ENCODE measurements at regions not wholly inside any gene's neighbourhood (a gene's known extent, or its start where the extent isn't known, plus 50 kb on each side); places are given as distances from the start of the nearest gene placed in this dataset.

DNA sequence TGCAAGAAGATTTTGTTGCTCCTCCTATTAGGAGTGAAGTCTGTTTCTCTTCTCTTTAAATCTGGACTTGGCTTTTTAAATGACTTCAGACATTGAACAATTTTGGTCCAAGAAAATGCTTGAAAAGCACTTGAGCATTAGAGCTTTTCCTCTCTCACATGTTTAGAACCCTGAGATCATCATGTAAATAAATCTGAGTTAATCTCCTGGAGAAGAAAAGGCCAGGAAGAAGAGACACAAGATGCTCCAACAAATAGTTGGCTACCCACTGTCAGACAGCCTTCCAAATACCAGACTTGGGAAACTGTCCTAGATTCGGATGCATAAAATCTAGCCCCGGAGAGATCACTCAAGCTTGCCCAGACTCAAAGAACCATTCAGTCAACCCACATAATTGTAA is 1353.1 kb upstream of the ADGRL4 start:
- H3K4ac ChIP-seq (replicated peaks; ENCODE audit: insufficient read length, low read depth, low read length) = no peak overlapping the region
- H3K79me1 ChIP-seq (ENCODE audit: low read depth, low read length) = no peaks in the 10 kb centered on the region
- no peak overlapping the region for H3K23ac ChIP-seq (ENCODE audit: insufficient read length)
- DNase-seq (ENCODE audit: low read depth in 1 of 2, low spot score in 2 of 2) = no peak
- no peaks in the 10 kb centered on the region for H3K4me1 ChIP-seq (replicated peaks in 1 of 4; ENCODE audit: control insufficient read depth in 3 of 4, insufficient read depth in 4 of 4, low read length in 3 of 4)
- no peak overlapping the region for H2BK5ac ChIP-seq (ENCODE audit: low read depth, low read length)
- no peak overlapping the region for H3K4me2 ChIP-seq (ENCODE audit: insufficient read depth in 1 of 2, low read depth in 2 of 2, low read length in 2 of 2)
- H3K9me3 ChIP-seq (ENCODE audit: insufficient read depth in 2 of 2, low read depth in 1 of 2, low read length in 1 of 2) = no peaks in the 10 kb centered on the region
- CTCF ChIA-PET (ENCODE audit: partially characterized antibody) = no interaction called here
- TF ChIP-seq RNF2 (IDR thresholded peaks at IDR 0.05; ENCODE audit: borderline replicate concordance, low read depth, low read length, missing control alignments, poor library complexity, severe bottlenecking) (no peak), MAFK (IDR thresholded peaks at IDR 0.05; ENCODE audit: low read depth, low read length) (no peak), TAF1 (IDR thresholded peaks at IDR 0.05; ENCODE audit: low read depth, low read length) (no peak)
- FAIRE-seq = no peak
- H3K27me3 ChIP-seq (replicated peaks in 1 of 4; ENCODE audit: control insufficient read depth in 3 of 4, extremely low read depth in 1 of 4, insufficient read depth in 3 of 4, low read length in 3 of 4) = peaks cover 0 to 2% (median 0%) of the 10 kb centered on the region in 4 experiments; a peak in 1 of 7 replicates
- no peak overlapping the region for H2BK12ac ChIP-seq (ENCODE audit: low read depth, low read length)
- H3K27ac ChIP-seq (ENCODE audit: low read depth, low read length) = no peak overlapping the region
- H3K18ac ChIP-seq (ENCODE audit: extremely low read depth, low read length) = no peak overlapping the region
- POLR2A ChIA-PET (ENCODE audit: partially characterized antibody) = no interaction called here
- no peak overlapping the region for H4K8ac ChIP-seq (ENCODE audit: extremely low read depth, insufficient read depth, low read length)
- H2BK15ac ChIP-seq (ENCODE audit: low read length) = no peak overlapping the region
- H4K91ac ChIP-seq (replicated peaks; ENCODE audit: insufficient read length, low read length) = no peak overlapping the region
- WGBS, 2 experiments (ENCODE audit: extremely low coverage in 1 of 2, insufficient coverage in 1 of 2, insufficient read length in 1 of 2, insufficient replicate concordance in 2 of 2, low coverage in 1 of 2, low lambda C conversion rate in 2 of 2, missing lambda C conversion rate in 1 of 2) = 94% methylated on average over 2 of the region's 2 CpGs; no CpG with 5 or more reads in 1 of the 2 experiments
- no peak overlapping the region for H4K5ac ChIP-seq (ENCODE audit: insufficient read length, low read depth, low read length)
- no peak overlapping the region for H2BK20ac ChIP-seq (ENCODE audit: low read length)
- H3K4me3 ChIP-seq (ENCODE audit: extremely low read depth in 1 of 4, insufficient read depth in 2 of 4, low read depth in 3 of 4, low read length in 4 of 4) = no peak overlapping the region
- no peaks in the 10 kb centered on the region for H3K79me2 ChIP-seq (ENCODE audit: control insufficient read depth in 1 of 2, insufficient read depth in 2 of 2, low read length in 2 of 2)
- no peaks in the 10 kb centered on the region; the same call in 1 of the 2 replicates for H3K23me2 ChIP-seq (ENCODE audit: low read depth, low read length)
- H4K20me1 ChIP-seq (replicated peaks in 1 of 2; ENCODE audit: control insufficient read depth in 1 of 2, insufficient read depth in 2 of 2, low read length in 2 of 2) = no peaks in the 10 kb centered on the region
- no peak overlapping the region for H3K56ac ChIP-seq (replicated peaks; ENCODE audit: insufficient read length, low read depth, low read length)
- H3K14ac ChIP-seq (ENCODE audit: insufficient read length) = no peak overlapping the region
- H2BK120ac ChIP-seq (replicated peaks; ENCODE audit: low read depth, low read length) = no peak overlapping the region
- peak overlapping the region; percentile 43; the same call in 1 of the 2 replicates for H2AFZ ChIP-seq (ENCODE audit: low read length)
- no peaks in the 10 kb centered on the region for H3K36me3 ChIP-seq (ENCODE audit: control insufficient read depth in 2 of 4, insufficient read depth in 4 of 4, low read length in 3 of 4)
- no peak overlapping the region for H3K9ac ChIP-seq (replicated peaks in 1 of 4; ENCODE audit: extremely low read depth in 1 of 4, low read depth in 3 of 4, low read length in 3 of 4)
- no peak overlapping the region for H2AK5ac ChIP-seq (ENCODE audit: low read depth, low read length)

All from H1 (cell line).